ENCODE measurements at regions not wholly inside any gene's neighbourhood (a gene's known extent, or its start where the extent isn't known, plus 50 kb on each side); places are given as distances from the start of the nearest gene placed in this dataset.

- H4K20me1 ChIP-seq (ENCODE audit: insufficient read depth, low read length): no peaks in the 10 kb centered on the region
- H3K4me1 Mint-ChIP-seq: peaks cover 65% of the 10 kb centered on the region
- H3K27ac Mint-ChIP-seq: peak overlapping the region; percentile 99 to 100 (median 99)
- intact Hi-C loops (cut with micrococcal nuclease): no loop called here
- H3K27me3 Mint-ChIP-seq (ENCODE audit: low read depth in 3 of 3): peaks cover 0 to 3% (median 2%) of the 10 kb centered on the region in 3 donors
- H3K27ac ChIP-seq (ENCODE audit: low read depth in 1 of 2, low read length in 2 of 2): peak overlapping the region; percentile 78 to 98
- WGBS (ENCODE audit: insufficient coverage): no CpG with 5 or more reads among the region's 5 CpGs
- peak overlapping the region; percentile 62 for H2AFZ ChIP-seq (ENCODE audit: insufficient read depth, low read depth, low read length, poor library complexity, severe bottlenecking)
- H3K4me2 ChIP-seq (replicated peaks; ENCODE audit: extremely low read depth, low read length, poor library complexity, severe bottlenecking): peak overlapping the region; percentile 57
- peak; percentile 79 to 91 (median 88) for DNase-seq
- H3K79me2 ChIP-seq (ENCODE audit: insufficient read depth, low read length): no peaks in the 10 kb centered on the region
- peak overlapping the region; percentile 51 for H3K9ac ChIP-seq (ENCODE audit: insufficient read depth, low read length, poor library complexity, severe bottlenecking)
- H3K4me3 ChIP-seq (replicated peaks in 1 of 3; ENCODE audit: low read depth in 2 of 3, low read length in 3 of 3): peak overlapping the region in 2 of 3 experiments; percentile 25 to 64
- peaks cover 54 to 59% of the 10 kb centered on the region in 2 donors for H3K4me1 ChIP-seq (ENCODE audit: control insufficient read depth in 1 of 2, insufficient read depth in 2 of 2, low read length in 2 of 2)
- TF ChIP-seq, protein P1, sequence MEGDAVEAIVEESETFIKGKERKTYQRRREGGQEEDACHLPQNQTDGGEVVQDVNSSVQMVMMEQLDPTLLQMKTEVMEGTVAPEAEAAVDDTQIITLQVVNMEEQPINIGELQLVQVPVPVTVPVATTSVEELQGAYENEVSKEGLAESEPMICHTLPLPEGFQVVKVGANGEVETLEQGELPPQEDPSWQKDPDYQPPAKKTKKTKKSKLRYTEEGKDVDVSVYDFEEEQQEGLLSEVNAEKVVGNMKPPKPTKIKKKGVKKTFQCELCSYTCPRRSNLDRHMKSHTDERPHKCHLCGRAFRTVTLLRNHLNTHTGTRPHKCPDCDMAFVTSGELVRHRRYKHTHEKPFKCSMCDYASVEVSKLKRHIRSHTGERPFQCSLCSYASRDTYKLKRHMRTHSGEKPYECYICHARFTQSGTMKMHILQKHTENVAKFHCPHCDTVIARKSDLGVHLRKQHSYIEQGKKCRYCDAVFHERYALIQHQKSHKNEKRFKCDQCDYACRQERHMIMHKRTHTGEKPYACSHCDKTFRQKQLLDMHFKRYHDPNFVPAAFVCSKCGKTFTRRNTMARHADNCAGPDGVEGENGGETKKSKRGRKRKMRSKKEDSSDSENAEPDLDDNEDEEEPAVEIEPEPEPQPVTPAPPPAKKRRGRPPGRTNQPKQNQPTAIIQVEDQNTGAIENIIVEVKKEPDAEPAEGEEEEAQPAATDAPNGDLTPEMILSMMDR (IDR thresholded peaks at IDR 0.05): no peak
- no peaks in the 10 kb centered on the region for H3K9me3 ChIP-seq (replicated peaks in 1 of 2; ENCODE audit: control insufficient read depth in 1 of 2, insufficient read depth in 1 of 2, low read length in 2 of 2)
- no peaks in the 10 kb centered on the region for H3K36me3 ChIP-seq (replicated peaks in 1 of 2; ENCODE audit: control insufficient read depth in 1 of 2, insufficient read depth in 2 of 2, low read length in 2 of 2)
- H3K4me3 Mint-ChIP-seq: peak overlapping the region; percentile 40 to 92
- H3K27me3 ChIP-seq (ENCODE audit: control insufficient read depth in 2 of 2, insufficient read depth in 2 of 2, low read length in 2 of 2): no peaks in the 10 kb centered on the region
- H3K36me3 Mint-ChIP-seq: peaks cover 4 to 5% of the 10 kb centered on the region in 2 donors
- H3K9me3 Mint-ChIP-seq: peaks cover 0 to 20% (median 3%) of the 10 kb centered on the region in 7 donors
These were observed 79.5 kb upstream of the FAM20C start for GRCh38 chr7:112881-113280.

- no peaks in the 10 kb centered on the region for H4K20me1 ChIP-seq (ENCODE audit: insufficient read depth, low read length)
- DNase-seq: peak; percentile 85 to 89 (median 88)
- peaks cover 0 to 2% (median 0%) of the 10 kb centered on the region in 3 donors for H3K27me3 Mint-ChIP-seq (ENCODE audit: low read depth in 3 of 3)
- peak overlapping the region; percentile 58 to 82 for H3K4me3 Mint-ChIP-seq
- WGBS (ENCODE audit: insufficient coverage): 13% methylated on average over 7 of the region's 12 CpGs
- H3K9ac ChIP-seq (ENCODE audit: insufficient read depth, low read length, poor library complexity, severe bottlenecking): peak overlapping the region; percentile 64
- H3K36me3 Mint-ChIP-seq: peaks cover 4 to 5% of the 10 kb centered on the region in 2 donors
- intact Hi-C loops (cut with micrococcal nuclease): loop anchor here in 1 of 2 donors (1.0 to 5.0 kb wide), 3 partner anchors 27 to 77 kb away; partner anchors contain the start of gene FAM20C
- peak overlapping the region; percentile 99 to 100 (median 99) for H3K27ac Mint-ChIP-seq
- peak overlapping the region; percentile 83 to 98 for H3K27ac ChIP-seq (ENCODE audit: low read depth in 1 of 2, low read length in 2 of 2)
- TF ChIP-seq, protein P1 (IDR thresholded peaks at IDR 0.05): no peak
- peak overlapping the region in 1 of 3 experiments; percentile 49 for H3K4me3 ChIP-seq (replicated peaks in 1 of 3; ENCODE audit: low read depth in 2 of 3, low read length in 3 of 3)
- no peaks in the 10 kb centered on the region for H3K36me3 ChIP-seq (replicated peaks in 1 of 2; ENCODE audit: control insufficient read depth in 1 of 2, insufficient read depth in 2 of 2, low read length in 2 of 2)
- H3K27me3 ChIP-seq (ENCODE audit: control insufficient read depth in 2 of 2, insufficient read depth in 2 of 2, low read length in 2 of 2): no peaks in the 10 kb centered on the region
- no peaks in the 10 kb centered on the region for H3K9me3 ChIP-seq (replicated peaks in 1 of 2; ENCODE audit: control insufficient read depth in 1 of 2, insufficient read depth in 1 of 2, low read length in 2 of 2)
- H3K9me3 Mint-ChIP-seq: peaks cover 0 to 20% (median 3%) of the 10 kb centered on the region in 7 donors
- H3K4me2 ChIP-seq (replicated peaks; ENCODE audit: extremely low read depth, low read length, poor library complexity, severe bottlenecking): peak overlapping the region; percentile 57
- peaks cover 79 to 85% of the 10 kb centered on the region in 2 donors for H3K4me1 ChIP-seq (ENCODE audit: control insufficient read depth in 1 of 2, insufficient read depth in 2 of 2, low read length in 2 of 2)
- no peaks in the 10 kb centered on the region for H3K79me2 ChIP-seq (ENCODE audit: insufficient read depth, low read length)
- peaks cover 85% of the 10 kb centered on the region for H3K4me1 Mint-ChIP-seq
- no peak overlapping the region for H2AFZ ChIP-seq (ENCODE audit: insufficient read depth, low read depth, low read length, poor library complexity, severe bottlenecking)
These were observed 77.0 kb upstream of the FAM20C start for GRCh38 chr7:115274-115911.

Data from CD14-positive monocyte (primary cell).